ENCODE measurements at regions not wholly inside any gene's neighbourhood (a gene's known extent, or its start where the extent isn't known, plus 50 kb on each side); places are given as distances from the start of the nearest gene placed in this dataset.

- TF ChIP-seq ZNF248 (tag by site-specific recombination; IDR thresholded peaks at IDR 0.05): no peak
- no peak for TF ChIP-seq CTCF (tag by site-specific recombination; IDR thresholded peaks at IDR 0.05)
- TF ChIP-seq ZNF785 (tag by site-specific recombination; IDR thresholded peaks at IDR 0.05): no peak
Observed at GRCh38 chr5:143896966-143897365, 85.0 kb downstream of the HMHB1 start.
